Vagina (tissue), 2 donors: ENCODE measurements at regions not wholly inside any gene's neighbourhood (a gene's known extent, or its start where the extent isn't known, plus 50 kb on each side); places are given as distances from the start of the nearest gene placed in this dataset.
A peak's percentile ranks its signal among the peaks of the same experiment; 100 is the strongest.

Experiments
- DNase-seq, 2 donors: peaks; one replicate each; pipeline ENCODE4 v3.0.0-alpha.2; 2017; ENCODE audit errors: extremely low spot score in 2 of 2
- H3K27ac ChIP-seq: fragments of 200-600 bp; sonication (generic); one replicate; pipeline ENCODE4 v1.5.1; 2019
- H3K27me3 ChIP-seq: fragments of 200-600 bp; sonication (generic); one replicate; pipeline ENCODE4 v1.5.1; 2019
- H3K36me3 ChIP-seq, 2 donors: fragments of 200-600 bp; sonication (generic); one replicate each; pipeline ENCODE4 v1.5.1; 2017 to 2019
- H3K4me1 ChIP-seq: fragments of 200-600 bp; sonication (generic); one replicate; pipeline ENCODE4 v1.5.1; 2019
- H3K4me3 ChIP-seq, 2 donors: fragments of 200-600 bp; sonication (generic); 1 replicate in 1 of 2; 2 replicates in 1 of 2; pipeline ENCODE4 v1.5.1; 2016 to 2019
- H3K9me3 ChIP-seq: fragments of 200-600 bp; sonication (generic); one replicate; pipeline ENCODE4 v1.5.1; 2019
- CTCF ChIP-seq, 3 experiments: fragments of 450-650 bp in 2 of 3; fragments of 200-600 bp in 1 of 3; sonication (generic) in 1 of 3; IDR thresholded peaks; one replicate each; pipeline ENCODE4 v1.5.1; 2017 to 2019; ENCODE audit warnings: antibody characterized with exemption in 3 of 3, mild to moderate bottlenecking in 2 of 3, moderate library complexity in 2 of 3
- POLR2A ChIP-seq, 2 donors: fragments of 450-650 bp; IDR thresholded peaks; one replicate each; pipeline ENCODE4 v1.6.1; 2017; ENCODE audit warnings: antibody characterized with exemption in 2 of 2, mild to moderate bottlenecking in 2 of 2, moderate library complexity in 2 of 2
- POLR2AphosphoS5 ChIP-seq, 2 donors: sonication (generic); formaldehyde crosslinking; IDR thresholded peaks; one replicate each; pipeline ENCODE4 v1.9.0; 2017; ENCODE audit warnings: antibody characterized with exemption in 2 of 2, mild to moderate bottlenecking in 2 of 2, low read depth in 1 of 2; ENCODE audit not compliant: insufficient read depth in 1 of 2
- intact Hi-C: fragments of 100-400 bp; cut with DNase I; formaldehyde crosslinking; loops from one replicate; pipeline ENCODE4 v1.15.1; 2023

GRCh38 chr7:25420771-25421170 lies 192.5 kb upstream of the NPVF start:
- Histone ChIP-seq H3K4me1 (no peaks in the 10 kb centered on the region), H3K36me3 (no peaks in the 10 kb centered on the region), H3K9me3 (no peaks in the 10 kb centered on the region), H3K4me3 (no peak overlapping the region), H3K27me3 (no peaks in the 10 kb centered on the region), H3K27ac (no peak overlapping the region)
- TF ChIP-seq POLR2AphosphoS5 (IDR thresholded peaks at IDR 0.05; ENCODE audit: insufficient read depth in 1 of 2, low read depth in 1 of 2), result no peak
- TF ChIP-seq CTCF (IDR thresholded peaks at IDR 0.05), result no peak
- TF ChIP-seq POLR2A (IDR thresholded peaks at IDR 0.05), result no peak
- intact Hi-C loops, result no loop called here
- DNase-seq, result no peak

- no peaks in the 10 kb centered on the region for H3K4me1 ChIP-seq
- H3K27ac ChIP-seq, result no peak overlapping the region
- no peaks in the 10 kb centered on the region for H3K27me3 ChIP-seq
- H3K9me3 ChIP-seq, result no peaks in the 10 kb centered on the region
- DNase-seq, result no peak
- intact Hi-C loops, result no loop called here
- H3K4me3 ChIP-seq, result no peak overlapping the region
- H3K36me3 ChIP-seq, result no peaks in the 10 kb centered on the region
- TF ChIP-seq POLR2A (IDR thresholded peaks at IDR 0.05) (no peak), POLR2AphosphoS5 (IDR thresholded peaks at IDR 0.05; ENCODE audit: insufficient read depth in 1 of 2, low read depth in 1 of 2) (no peak), CTCF (IDR thresholded peaks at IDR 0.05) (no peak)
These were observed 195.8 kb upstream of the NPVF start for GRCh38 chr7:25424113-25424512.

GRCh38 chr7:25424855-25425254 lies 196.6 kb upstream of the NPVF start:
- Histone ChIP-seq H3K9me3 (no peaks in the 10 kb centered on the region), H3K4me1 (peaks cover 4% of the 10 kb centered on the region), H3K4me3 (no peak overlapping the region), H3K36me3 (no peaks in the 10 kb centered on the region), H3K27ac (no peak overlapping the region), H3K27me3 (no peaks in the 10 kb centered on the region)
- no peak for DNase-seq
- intact Hi-C loops, result no loop called here
- no peak for TF ChIP-seq CTCF (IDR thresholded peaks at IDR 0.05)
- no peak for TF ChIP-seq POLR2A (IDR thresholded peaks at IDR 0.05)
- no peak for TF ChIP-seq POLR2AphosphoS5 (IDR thresholded peaks at IDR 0.05; ENCODE audit: insufficient read depth in 1 of 2, low read depth in 1 of 2)

- no peak for DNase-seq
- H3K9me3 ChIP-seq, result no peaks in the 10 kb centered on the region
- H3K27me3 ChIP-seq, result no peaks in the 10 kb centered on the region
- intact Hi-C loops, result no loop called here
- H3K4me1 ChIP-seq, result peaks cover 12% of the 10 kb centered on the region
- no peak overlapping the region for H3K4me3 ChIP-seq
- TF ChIP-seq POLR2A (IDR thresholded peaks at IDR 0.05), result no peak
- TF ChIP-seq CTCF (IDR thresholded peaks at IDR 0.05), result no peak
- no peak for TF ChIP-seq POLR2AphosphoS5 (IDR thresholded peaks at IDR 0.05; ENCODE audit: insufficient read depth in 1 of 2, low read depth in 1 of 2)
- no peaks in the 10 kb centered on the region for H3K36me3 ChIP-seq
- no peak overlapping the region for H3K27ac ChIP-seq
These were observed 199.4 kb upstream of the NPVF start for GRCh38 chr7:25427721-25428120.

- H3K9me3 ChIP-seq, result no peaks in the 10 kb centered on the region
- H3K4me3 ChIP-seq, result no peak overlapping the region
- no peak for TF ChIP-seq CTCF (IDR thresholded peaks at IDR 0.05)
- TF ChIP-seq POLR2A (IDR thresholded peaks at IDR 0.05), result no peak
- no peak for TF ChIP-seq POLR2AphosphoS5 (IDR thresholded peaks at IDR 0.05; ENCODE audit: insufficient read depth in 1 of 2, low read depth in 1 of 2)
- H3K27me3 ChIP-seq, result no peaks in the 10 kb centered on the region
- intact Hi-C loops, result no loop called here
- H3K27ac ChIP-seq, result peak overlapping the region; percentile 23
- peaks cover 12% of the 10 kb centered on the region for H3K4me1 ChIP-seq
- H3K36me3 ChIP-seq, result no peaks in the 10 kb centered on the region
- no peak for DNase-seq
These were observed 201.4 kb upstream of the NPVF start for GRCh38 chr7:25429731-25430130.
